ENCODE measurements at regions not wholly inside any gene's neighbourhood (a gene's known extent, or its start where the extent isn't known, plus 50 kb on each side); places are given as distances from the start of the nearest gene placed in this dataset.

- TF ChIP-seq POLR2A (IDR thresholded peaks at IDR 0.05) (no peak), CTCF (IDR thresholded peaks at IDR 0.05) (no peak)
These were observed 108.9 kb upstream of the RFX8 start for GRCh38 chr2:101583861-101584260.
